ENCODE measurements at regions not wholly inside any gene's neighbourhood (a gene's known extent, or its start where the extent isn't known, plus 50 kb on each side); places are given as distances from the start of the nearest gene placed in this dataset.

GRCh38 chr7:45358287-45358686 lies 200.7 kb downstream of the RAMP3 start:
- no peak for TF ChIP-seq CTCF (IDR thresholded peaks at IDR 0.05; ENCODE audit: insufficient read depth, low read length)
- TF ChIP-seq REST (IDR thresholded peaks at IDR 0.05; ENCODE audit: insufficient replicate concordance, low read depth) = no peak
